HCT116 (cell line): ENCODE measurements at regions not wholly inside any gene's neighbourhood (a gene's known extent, or its start where the extent isn't known, plus 50 kb on each side); places are given as distances from the start of the nearest gene placed in this dataset.

Source experiments
- ATAC-seq: fragments of 200-7000 bp; cut with Tn5 transposase; 2 replicates; pipeline ENCODE4 v1.9.1; 2020; ENCODE audit warnings: mild to moderate bottlenecking, moderate library complexity
- BruUV-seq: library from RNA; stranded (reverse); fragments of 400-500 nt; replicated peaks from 2 replicates; lab custom pipeline; 2021; lab: Mats Ljungman, UMichigan
- CTCF ChIA-PET: fragments of 300-600 bp; sonication (Branson Sonifier 250); formaldehyde crosslinking; loops from one replicate; lab custom pipeline; 2021; ENCODE audit warnings: antibody characterized with exemption; lab: Charles Lee
- POLR2A ChIA-PET: fragments of 300-600, 350-600 bp; sonication (Branson Sonifier 250); formaldehyde crosslinking; loops from one replicate; lab custom pipeline; 2021; ENCODE audit warnings: antibody characterized with exemption; lab: Charles Lee
- RAD21 ChIA-PET, 2 experiments: fragments of 300-600 bp; sonication (Branson Sonifier 250); formaldehyde crosslinking; loops; one replicate each; lab custom pipeline; 2023; ENCODE audit warnings: low total read pairs in 2 of 2; ENCODE audit not compliant: uncharacterized antibody in 2 of 2, unreplicated experiment in 2 of 2, low non-redundant PET in 1 of 2; lab: Charles Lee
- DNase-seq: peaks from one replicate; pipeline ENCODE4 v3.0.0-alpha.2; 2010; ENCODE audit warnings: low read depth, low spot score
- H2AFZ ChIP-seq: fragments of 200-600 bp; shearing (Covaris generic), sonication (generic); 2 replicates; pipeline ENCODE4 v1.6.1; 2017; ENCODE audit warnings: low read depth, mixed run types, mixed read lengths, antibody characterized with exemption, low read length; ENCODE audit not compliant: poor library complexity, severe bottlenecking
- H3K27ac ChIP-seq: 2 replicates; pipeline ENCODE4 v1.5.1; 2012; ENCODE audit warnings: low read depth, low read length
- H3K27me3 ChIP-seq: fragments of 200-600 bp; sonication (generic); 2 replicates; pipeline ENCODE4 v1.6.1; 2016; ENCODE audit warnings: mixed run types, low read length, mixed read lengths; ENCODE audit not compliant: insufficient read depth
- H3K36me3 ChIP-seq, 2 experiments: fragments of 200-500 bp in 1 of 2; fragments of 200-600 bp in 1 of 2; sonication (Bioruptor generic) in 1 of 2; sonication (generic) in 1 of 2; 2 replicates each; pipeline versions ENCODE4 v1.5.1 to v1.6.1; 2014 to 2016; ENCODE audit warnings: low read length in 2 of 2, inconsistent platforms in 1 of 2, mixed read lengths in 1 of 2, mixed run types in 1 of 2; ENCODE audit not compliant: insufficient read depth in 2 of 2, control insufficient read depth in 1 of 2
- H3K4me1 ChIP-seq, 2 experiments: fragments of 200-600 bp in 1 of 2; sonication (generic) in 1 of 2; 2 replicates each; pipeline versions ENCODE4 v1.5.1 to v1.6.1; 2012 to 2017; ENCODE audit warnings: low read length in 2 of 2, inconsistent platforms in 1 of 2, mild to moderate bottlenecking in 1 of 2, mixed read lengths in 1 of 2, mixed run types in 1 of 2, moderate library complexity in 1 of 2; ENCODE audit not compliant: insufficient read depth in 2 of 2, control insufficient read depth in 1 of 2
- H3K4me2 ChIP-seq: fragments of 200-600 bp; sonication (generic); 2 replicates; pipeline ENCODE4 v1.6.1; 2017; ENCODE audit warnings: mixed run types, low read length, mixed read lengths
- H3K4me3 ChIP-seq, 2 experiments: fragments of 200-600 bp in 1 of 2; sonication (generic) in 1 of 2; replicated peaks in 1 of 2; 2 replicates each; pipeline ENCODE4 v1.5.1; 2011 to 2016; ENCODE audit warnings: low read length in 2 of 2, control low read depth in 1 of 2, low read depth in 1 of 2, mild to moderate bottlenecking in 1 of 2, mixed read lengths in 1 of 2, mixed run types in 1 of 2
- H3K79me2 ChIP-seq: fragments of 200-600 bp; sonication (generic); 2 replicates; pipeline ENCODE4 v1.6.1; 2017; ENCODE audit warnings: mild to moderate bottlenecking, mixed run types, low read length, moderate library complexity, mixed read lengths; ENCODE audit not compliant: insufficient read depth
- H3K9ac ChIP-seq: fragments of 200-600 bp; sonication (generic); 2 replicates; pipeline ENCODE4 v1.6.1; 2016; ENCODE audit warnings: low read length, mixed read lengths
- H3K9me2 ChIP-seq: fragments of 200-600 bp; sonication (generic), shearing (Covaris generic); 2 replicates; pipeline ENCODE4 v1.6.1; 2017; ENCODE audit warnings: mixed run types, mild to moderate bottlenecking, moderate library complexity; ENCODE audit not compliant: insufficient read depth
- H3K9me3 ChIP-seq, 2 experiments: fragments of 200-500 bp in 1 of 2; fragments of 200-600 bp in 1 of 2; sonication (Bioruptor generic) in 1 of 2; sonication (generic) in 1 of 2; 2 replicates each; pipeline ENCODE4 v1.6.1; 2014 to 2017; ENCODE audit warnings: low read length in 2 of 2, mixed read lengths in 2 of 2, inconsistent platforms in 1 of 2, low read depth in 1 of 2, mild to moderate bottlenecking in 1 of 2, mixed run types in 1 of 2, moderate library complexity in 1 of 2; ENCODE audit not compliant: control insufficient read depth in 1 of 2, insufficient read depth in 1 of 2
- H4K20me1 ChIP-seq: fragments of 200-600 bp; sonication (generic), shearing (Covaris generic); 2 replicates; pipeline ENCODE4 v1.6.1; 2017; ENCODE audit warnings: mixed run types, mild to moderate bottlenecking, moderate library complexity; ENCODE audit not compliant: insufficient read depth
- ATF3 ChIP-seq: IDR thresholded peaks from 2 replicates; pipeline ENCODE4 v1.6.1; 2012
- CBX3 ChIP-seq: IDR thresholded peaks from 2 replicates; pipeline ENCODE4 v1.6.1; 2012; ENCODE audit warnings: low read depth
- CEBPB ChIP-seq: IDR thresholded peaks from 2 replicates; pipeline ENCODE4 v1.6.1; 2012; ENCODE audit warnings: low read depth
- EGR1 ChIP-seq: IDR thresholded peaks from 2 replicates; pipeline ENCODE4 v1.6.1; 2012; ENCODE audit warnings: low read depth
- EZH2phosphoT487 ChIP-seq: fragments of 200-600 bp; IDR thresholded peaks from 2 replicates; pipeline ENCODE4 v1.6.1; 2018; ENCODE audit warnings: antibody characterized with exemption, borderline replicate concordance
- FOSL1 ChIP-seq: IDR thresholded peaks from 2 replicates; pipeline ENCODE4 v1.6.1; 2012; ENCODE audit warnings: low read depth
- JUND ChIP-seq: IDR thresholded peaks from 2 replicates; pipeline ENCODE4 v1.6.1; 2012
- SP1 ChIP-seq: IDR thresholded peaks from 2 replicates; pipeline ENCODE4 v1.6.1; 2012; ENCODE audit warnings: low read depth
- YY1 ChIP-seq: IDR thresholded peaks from 2 replicates; pipeline ENCODE4 v1.6.1; 2011; ENCODE audit warnings: low read length, low read depth, moderate library complexity, mild to moderate bottlenecking; ENCODE audit not compliant: insufficient replicate concordance; ENCODE audit errors: extremely low read depth
- ZFX ChIP-seq: fragments of 450-650 bp; IDR thresholded peaks from 2 replicates; pipeline ENCODE4 v1.6.1; 2017
- ZNF274 ChIP-seq: fragments of 200-500 bp; sonication (Bioruptor generic); IDR thresholded peaks from 2 replicates; pipeline ENCODE4 v1.6.1; 2014; ENCODE audit warnings: mild to moderate bottlenecking, low read depth, low read length, inconsistent platforms
- intact Hi-C: fragments of 100-400 bp; cut with micrococcal nuclease; formaldehyde crosslinking; loops from 2 replicates; pipeline ENCODE4 v1.10.0; 2022
- TF ChIP-seq, protein P1 (sequence below): IDR thresholded peaks from 2 replicates; pipeline ENCODE4 v1.6.1; 2011; ENCODE audit warnings: mild to moderate bottlenecking, low read length, moderate library complexity; ENCODE audit not compliant: insufficient replicate concordance; ENCODE audit errors: extremely low read depth
- TF ChIP-seq, protein P2 (sequence below): IDR thresholded peaks from 2 replicates; pipeline ENCODE4 v1.6.1; 2012
- TF ChIP-seq, protein P3 (sequence below): IDR thresholded peaks from 2 replicates; pipeline ENCODE4 v1.6.1; 2012; ENCODE audit warnings: low read depth

DNA sequence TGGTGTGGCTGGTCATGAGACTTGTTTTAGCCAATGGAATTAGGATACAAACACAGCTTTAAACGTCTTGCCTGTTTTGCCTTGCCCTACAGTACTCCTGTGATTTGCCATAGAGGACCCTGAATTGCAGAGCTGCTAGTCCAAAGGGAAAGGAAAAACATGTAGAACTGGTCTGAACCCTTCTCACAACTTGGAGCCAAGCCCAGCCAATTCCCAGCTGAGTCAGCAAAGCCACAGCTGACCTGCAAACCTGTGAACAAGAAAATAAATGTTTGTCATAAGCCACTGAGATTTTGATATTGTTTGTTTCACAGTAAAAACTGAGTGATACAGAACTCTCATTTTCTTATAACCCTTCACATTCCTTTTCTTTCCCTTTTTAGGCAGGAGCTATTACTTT is 360.5 kb upstream of the API5 start:
- H3K4me2 ChIP-seq, result no peak overlapping the region
- no peak for DNase-seq
- no peaks in the 10 kb centered on the region for H3K27me3 ChIP-seq
- H3K27ac ChIP-seq, result no peak overlapping the region
- H3K9ac ChIP-seq, result no peak overlapping the region
- H3K79me2 ChIP-seq, result no peaks in the 10 kb centered on the region
- POLR2A ChIA-PET, result no interaction called here
- intact Hi-C loops, result no loop called here
- RAD21 ChIA-PET, result no interaction called here
- no peaks in the 10 kb centered on the region for H3K36me3 ChIP-seq
- H2AFZ ChIP-seq, result no peak overlapping the region
- CTCF ChIA-PET, result no interaction called here
- TF ChIP-seq CEBPB, result no peak
- TF ChIP-seq, protein P1, sequence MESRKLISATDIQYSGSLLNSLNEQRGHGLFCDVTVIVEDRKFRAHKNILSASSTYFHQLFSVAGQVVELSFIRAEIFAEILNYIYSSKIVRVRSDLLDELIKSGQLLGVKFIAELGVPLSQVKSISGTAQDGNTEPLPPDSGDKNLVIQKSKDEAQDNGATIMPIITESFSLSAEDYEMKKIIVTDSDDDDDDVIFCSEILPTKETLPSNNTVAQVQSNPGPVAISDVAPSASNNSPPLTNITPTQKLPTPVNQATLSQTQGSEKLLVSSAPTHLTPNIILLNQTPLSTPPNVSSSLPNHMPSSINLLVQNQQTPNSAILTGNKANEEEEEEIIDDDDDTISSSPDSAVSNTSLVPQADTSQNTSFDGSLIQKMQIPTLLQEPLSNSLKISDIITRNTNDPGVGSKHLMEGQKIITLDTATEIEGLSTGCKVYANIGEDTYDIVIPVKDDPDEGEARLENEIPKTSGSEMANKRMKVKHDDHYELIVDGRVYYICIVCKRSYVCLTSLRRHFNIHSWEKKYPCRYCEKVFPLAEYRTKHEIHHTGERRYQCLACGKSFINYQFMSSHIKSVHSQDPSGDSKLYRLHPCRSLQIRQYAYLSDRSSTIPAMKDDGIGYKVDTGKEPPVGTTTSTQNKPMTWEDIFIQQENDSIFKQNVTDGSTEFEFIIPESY, result no peak
- TF ChIP-seq, protein P2, sequence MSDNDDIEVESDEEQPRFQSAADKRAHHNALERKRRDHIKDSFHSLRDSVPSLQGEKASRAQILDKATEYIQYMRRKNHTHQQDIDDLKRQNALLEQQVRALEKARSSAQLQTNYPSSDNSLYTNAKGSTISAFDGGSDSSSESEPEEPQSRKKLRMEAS, result no peak
- no peak for TF ChIP-seq SP1
- TF ChIP-seq ZFX, result no peak
- TF ChIP-seq EZH2phosphoT487, result no peak
- no peak for TF ChIP-seq FOSL1
- no peak for TF ChIP-seq ATF3
- TF ChIP-seq ZNF274, result no peak
- TF ChIP-seq, protein P3, sequence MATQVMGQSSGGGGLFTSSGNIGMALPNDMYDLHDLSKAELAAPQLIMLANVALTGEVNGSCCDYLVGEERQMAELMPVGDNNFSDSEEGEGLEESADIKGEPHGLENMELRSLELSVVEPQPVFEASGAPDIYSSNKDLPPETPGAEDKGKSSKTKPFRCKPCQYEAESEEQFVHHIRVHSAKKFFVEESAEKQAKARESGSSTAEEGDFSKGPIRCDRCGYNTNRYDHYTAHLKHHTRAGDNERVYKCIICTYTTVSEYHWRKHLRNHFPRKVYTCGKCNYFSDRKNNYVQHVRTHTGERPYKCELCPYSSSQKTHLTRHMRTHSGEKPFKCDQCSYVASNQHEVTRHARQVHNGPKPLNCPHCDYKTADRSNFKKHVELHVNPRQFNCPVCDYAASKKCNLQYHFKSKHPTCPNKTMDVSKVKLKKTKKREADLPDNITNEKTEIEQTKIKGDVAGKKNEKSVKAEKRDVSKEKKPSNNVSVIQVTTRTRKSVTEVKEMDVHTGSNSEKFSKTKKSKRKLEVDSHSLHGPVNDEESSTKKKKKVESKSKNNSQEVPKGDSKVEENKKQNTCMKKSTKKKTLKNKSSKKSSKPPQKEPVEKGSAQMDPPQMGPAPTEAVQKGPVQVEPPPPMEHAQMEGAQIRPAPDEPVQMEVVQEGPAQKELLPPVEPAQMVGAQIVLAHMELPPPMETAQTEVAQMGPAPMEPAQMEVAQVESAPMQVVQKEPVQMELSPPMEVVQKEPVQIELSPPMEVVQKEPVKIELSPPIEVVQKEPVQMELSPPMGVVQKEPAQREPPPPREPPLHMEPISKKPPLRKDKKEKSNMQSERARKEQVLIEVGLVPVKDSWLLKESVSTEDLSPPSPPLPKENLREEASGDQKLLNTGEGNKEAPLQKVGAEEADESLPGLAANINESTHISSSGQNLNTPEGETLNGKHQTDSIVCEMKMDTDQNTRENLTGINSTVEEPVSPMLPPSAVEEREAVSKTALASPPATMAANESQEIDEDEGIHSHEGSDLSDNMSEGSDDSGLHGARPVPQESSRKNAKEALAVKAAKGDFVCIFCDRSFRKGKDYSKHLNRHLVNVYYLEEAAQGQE, result no peak
- TF ChIP-seq CBX3, result no peak
- TF ChIP-seq EGR1, result no peak
- TF ChIP-seq YY1, result no peak
- no peak for TF ChIP-seq JUND
- no peak overlapping the region for H3K4me3 ChIP-seq
- no peaks in the 10 kb centered on the region for H4K20me1 ChIP-seq
- no peaks in the 10 kb centered on the region for H3K4me1 ChIP-seq
- H3K9me2 ChIP-seq, result no peaks in the 10 kb centered on the region
- no peak for ATAC-seq
- 0 out of 4 replicates have a peak, but pooled peaks cover 0 to 3% of the 10 kb centered on the region in 2 experiments for H3K9me3 ChIP-seq
- no TSS peak for BruUV-seq
